Testis (tissue), 2 donors: ENCODE measurements at regions not wholly inside any gene's neighbourhood (a gene's known extent, or its start where the extent isn't known, plus 50 kb on each side); places are given as distances from the start of the nearest gene placed in this dataset.

Source experiments
- DNase-seq: peaks from one replicate; pipeline ENCODE4 v3.0.0-alpha.2; 2019
- H3K27ac ChIP-seq, 2 donors: fragments of 200-600 bp; sonication (generic); one replicate each; pipeline ENCODE4 v1.5.1; 2019
- H3K27me3 ChIP-seq: fragments of 200-600 bp; sonication (generic); one replicate; pipeline ENCODE4 v1.5.1; 2019
- H3K36me3 ChIP-seq: fragments of 200-600 bp; sonication (generic); one replicate; pipeline ENCODE4 v1.5.1; 2017; ENCODE audit warnings: low read depth; ENCODE audit errors: missing control alignments
- H3K4me1 ChIP-seq: fragments of 200-600 bp; sonication (generic); one replicate; pipeline ENCODE4 v1.5.1; 2019
- H3K4me3 ChIP-seq, 2 donors: fragments of 200-600 bp; sonication (generic); one replicate each; pipeline ENCODE4 v1.5.1; 2017 to 2019
- H3K9me3 ChIP-seq: fragments of 200-600 bp; sonication (generic); one replicate; pipeline ENCODE4 v1.5.1; 2017
- CTCF ChIP-seq, 3 experiments: fragments of 450-650 bp in 2 of 3; fragments of 200-600 bp in 1 of 3; sonication (generic) in 1 of 3; IDR thresholded peaks; one replicate each; pipeline ENCODE4 v1.5.1; 2016 to 2019; ENCODE audit warnings: antibody characterized with exemption in 3 of 3, mild to moderate bottlenecking in 2 of 3, moderate library complexity in 1 of 3
- POLR2A ChIP-seq: fragments of 450-650 bp; IDR thresholded peaks from one replicate; pipeline ENCODE4 v1.6.1; 2017; ENCODE audit warnings: antibody characterized with exemption, mild to moderate bottlenecking, moderate library complexity
- WGBS, 2 donors: methylation state at CpG; one replicate each; pipeline ENCODE4 v1.1.5; 2018; 5-methylcytosine and 5-hydroxymethylcytosine counted together
- intact Hi-C: fragments of 100-400 bp; cut with DNase I; formaldehyde crosslinking; loops from one replicate; pipeline ENCODE4 v1.15.1; 2023; ENCODE audit warnings: low total_unique reads

- H3K27ac ChIP-seq = peak overlapping the region in 1 of 2 donors; percentile 2
- no peaks in the 10 kb centered on the region for H3K9me3 ChIP-seq
- no peak for DNase-seq
- TF ChIP-seq CTCF (IDR thresholded peaks at IDR 0.05) (no peak), POLR2A (no peak)
- no peaks in the 10 kb centered on the region for H3K36me3 ChIP-seq
- WGBS, 2 donors = 69 to 76% methylated on average over 4 of the region's 4 CpGs
- H3K4me3 ChIP-seq = no peak overlapping the region
- H3K4me1 ChIP-seq = no peaks in the 10 kb centered on the region
- no peaks in the 10 kb centered on the region for H3K27me3 ChIP-seq
- intact Hi-C loops = no loop called here
Observed at GRCh38 chr4:183790661-183791060, 114.4 kb upstream of the STOX2 start.

GRCh38 chr4:183797011-183797444 is 108.1 kb upstream of the STOX2 start:
- no peaks in the 10 kb centered on the region for H3K27me3 ChIP-seq
- no peaks in the 10 kb centered on the region for H3K9me3 ChIP-seq
- intact Hi-C loops = no loop called here
- H3K36me3 ChIP-seq = no peaks in the 10 kb centered on the region
- peak overlapping the region; percentile 61 to 66 for H3K4me3 ChIP-seq
- TF ChIP-seq POLR2A = no peak
- TF ChIP-seq CTCF (IDR thresholded peaks at IDR 0.05) = no peak
- peak overlapping the region; percentile 16 to 50 for H3K27ac ChIP-seq
- H3K4me1 ChIP-seq = no peaks in the 10 kb centered on the region
- DNase-seq = peak; percentile 74
- 1% methylated on average over 14 to 38 of the region's 39 CpGs for WGBS, 2 donors

GRCh38 chr4:183797445-183798300 is 107.4 kb upstream of the STOX2 start:
- peak overlapping the region; percentile 61 to 66 for H3K4me3 ChIP-seq
- intact Hi-C loops = no loop called here
- no peaks in the 10 kb centered on the region for H3K9me3 ChIP-seq
- TF ChIP-seq POLR2A = no peak
- TF ChIP-seq CTCF (IDR thresholded peaks at IDR 0.05) = no peak
- H3K27me3 ChIP-seq = no peaks in the 10 kb centered on the region
- H3K27ac ChIP-seq = peak overlapping the region in 1 of 2 donors; percentile 50
- no peaks in the 10 kb centered on the region for H3K4me1 ChIP-seq
- 0 to 2% methylated on average over 7 to 67 of the region's 105 CpGs for WGBS, 2 donors
- peak; percentile 35 for DNase-seq
- no peaks in the 10 kb centered on the region for H3K36me3 ChIP-seq

DNA sequence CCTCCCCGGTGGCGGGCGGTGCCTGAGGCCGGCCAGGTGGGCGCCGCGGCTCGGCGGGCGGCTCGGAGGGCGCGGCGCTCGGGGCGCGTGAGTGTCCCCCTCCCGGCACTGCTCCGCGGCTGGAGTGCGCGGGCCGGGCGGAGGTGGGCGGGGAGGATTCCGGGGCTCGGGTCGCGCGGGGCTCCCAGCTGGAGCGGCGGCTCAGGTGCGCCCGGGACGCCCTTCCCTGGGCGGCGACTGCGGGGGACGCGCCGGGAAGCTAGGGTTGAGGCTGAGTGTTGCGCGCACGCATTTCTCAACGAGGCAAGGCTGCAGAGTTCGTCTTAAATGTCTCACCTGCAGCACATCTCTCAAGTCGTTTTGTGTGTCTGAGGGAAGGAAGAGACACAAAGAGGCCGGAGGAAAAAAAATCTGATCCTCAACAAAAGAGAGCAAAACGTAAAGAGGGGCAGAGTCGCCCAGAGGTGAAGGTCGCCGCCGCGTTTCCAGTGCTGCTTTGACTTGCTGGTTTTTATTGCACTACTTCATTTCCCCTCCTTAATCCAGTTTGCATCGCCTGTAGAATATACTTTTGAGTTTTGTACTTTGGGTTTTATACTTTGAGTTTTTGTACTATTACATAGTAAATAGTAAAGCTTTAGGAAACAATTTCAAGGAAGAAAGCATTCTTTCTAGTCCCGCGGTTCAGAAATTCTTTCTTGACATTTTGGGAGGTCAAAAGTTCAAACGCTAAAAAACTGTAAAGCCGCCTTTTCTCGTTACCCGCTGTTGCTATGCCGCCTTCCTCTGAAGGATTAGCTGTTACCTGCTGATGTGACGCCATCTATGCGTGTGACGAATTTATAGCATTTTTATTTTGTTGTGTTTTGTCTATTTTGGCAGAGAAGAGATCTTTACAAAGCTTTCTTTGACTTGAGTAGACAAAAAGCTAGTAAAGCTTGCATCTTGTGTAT is 106.5 kb upstream of the STOX2 start:
- Histone ChIP-seq H3K27me3 (no peaks in the 10 kb centered on the region), H3K27ac (peak overlapping the region in 1 of 2 donors; percentile 50), H3K4me1 (no peaks in the 10 kb centered on the region), H3K9me3 (no peaks in the 10 kb centered on the region), H3K4me3 (peak overlapping the region; percentile 61 to 66), H3K36me3 (no peaks in the 10 kb centered on the region)
- TF ChIP-seq POLR2A (no peak), CTCF (IDR thresholded peaks at IDR 0.05) (no peak)
- DNase-seq = peak; percentile 33
- intact Hi-C loops = no loop called here
- 9 to 14% methylated on average over 35 to 60 of the region's 65 CpGs for WGBS, 2 donors
